Fibroblast of the aortic adventitia (primary cell): ENCODE measurements at regions not wholly inside any gene's neighbourhood (a gene's known extent, or its start where the extent isn't known, plus 50 kb on each side); places are given as distances from the start of the nearest gene placed in this dataset.

ENCODE experiments used
- DNase-seq: peaks from one replicate; pipeline ENCODE4 v3.0.0-alpha.2; 2010; ENCODE audit warnings: low read depth
- H3K4me3 ChIP-seq: 2 replicates; pipeline ENCODE4 v1.5.1; 2011; ENCODE audit warnings: low read depth, mild to moderate bottlenecking, control low read depth, low read length, moderate library complexity
- TF ChIP-seq, protein P1 (sequence below): IDR thresholded peaks from 2 replicates; pipeline ENCODE4 v1.5.1; 2011; ENCODE audit warnings: mild to moderate bottlenecking, low read length, control low read depth, inconsistent platforms; ENCODE audit not compliant: insufficient read depth

DNA sequence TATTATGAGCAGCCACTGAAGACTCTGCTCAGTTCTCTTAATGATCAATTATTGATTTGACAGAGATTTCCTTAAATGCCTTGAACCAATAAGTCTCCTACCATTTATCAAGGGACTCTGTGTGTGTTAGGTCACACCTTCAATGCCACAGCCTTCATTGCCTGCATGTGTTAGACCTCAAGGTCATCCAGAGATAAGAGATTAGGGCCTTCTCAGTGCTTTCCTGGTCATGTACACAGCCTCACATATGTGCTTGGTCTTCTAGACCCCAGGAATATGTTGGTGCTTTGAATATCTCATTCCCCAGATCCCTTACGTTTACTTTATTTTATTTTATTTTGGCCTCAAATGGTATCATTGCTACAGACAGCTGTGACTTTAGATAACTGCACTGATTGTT is 93.0 kb upstream of the CTAGE1 start:
- TF ChIP-seq, protein P1, sequence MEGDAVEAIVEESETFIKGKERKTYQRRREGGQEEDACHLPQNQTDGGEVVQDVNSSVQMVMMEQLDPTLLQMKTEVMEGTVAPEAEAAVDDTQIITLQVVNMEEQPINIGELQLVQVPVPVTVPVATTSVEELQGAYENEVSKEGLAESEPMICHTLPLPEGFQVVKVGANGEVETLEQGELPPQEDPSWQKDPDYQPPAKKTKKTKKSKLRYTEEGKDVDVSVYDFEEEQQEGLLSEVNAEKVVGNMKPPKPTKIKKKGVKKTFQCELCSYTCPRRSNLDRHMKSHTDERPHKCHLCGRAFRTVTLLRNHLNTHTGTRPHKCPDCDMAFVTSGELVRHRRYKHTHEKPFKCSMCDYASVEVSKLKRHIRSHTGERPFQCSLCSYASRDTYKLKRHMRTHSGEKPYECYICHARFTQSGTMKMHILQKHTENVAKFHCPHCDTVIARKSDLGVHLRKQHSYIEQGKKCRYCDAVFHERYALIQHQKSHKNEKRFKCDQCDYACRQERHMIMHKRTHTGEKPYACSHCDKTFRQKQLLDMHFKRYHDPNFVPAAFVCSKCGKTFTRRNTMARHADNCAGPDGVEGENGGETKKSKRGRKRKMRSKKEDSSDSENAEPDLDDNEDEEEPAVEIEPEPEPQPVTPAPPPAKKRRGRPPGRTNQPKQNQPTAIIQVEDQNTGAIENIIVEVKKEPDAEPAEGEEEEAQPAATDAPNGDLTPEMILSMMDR, result no peak
- no peak overlapping the region for H3K4me3 ChIP-seq
- DNase-seq, result no peak

DNA sequence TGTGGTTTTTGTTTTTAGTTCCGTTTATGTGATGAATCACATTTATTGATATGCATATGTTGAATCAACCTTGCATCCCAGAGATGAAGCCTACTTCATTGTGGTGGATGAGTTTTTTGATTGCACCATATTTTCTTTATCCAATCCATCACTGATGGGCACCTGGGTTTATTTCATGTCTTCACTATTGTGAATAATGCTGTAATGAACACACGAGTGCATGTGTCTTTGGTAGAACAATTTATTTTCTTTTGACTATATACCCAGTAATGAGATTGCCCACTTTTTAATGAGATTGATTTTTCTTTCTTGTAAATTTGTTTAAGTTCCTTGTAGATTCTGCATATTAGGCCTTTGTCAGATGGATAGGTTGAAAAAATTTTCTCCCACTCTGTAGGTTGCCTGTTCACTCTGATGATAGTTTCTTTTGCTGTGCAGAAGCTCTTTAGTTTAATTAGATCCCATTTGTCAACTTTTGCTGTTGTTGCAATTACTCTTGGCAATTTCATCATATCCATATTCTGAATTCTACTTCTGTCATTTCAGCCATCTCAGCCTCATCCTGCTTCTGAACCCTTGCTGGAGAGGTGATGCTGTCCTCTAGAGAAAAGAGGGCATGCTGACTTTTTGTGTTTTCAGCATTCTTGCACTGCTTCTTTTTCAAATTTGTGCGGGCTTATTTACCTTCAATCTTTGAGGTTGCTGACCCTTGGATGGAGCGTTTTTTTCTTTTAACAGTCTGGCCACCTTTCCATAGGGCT is 96.2 kb upstream of the CTAGE1 start:
- no peak overlapping the region for H3K4me3 ChIP-seq
- DNase-seq, result no peak
- TF ChIP-seq, protein P1, result no peak

DNA sequence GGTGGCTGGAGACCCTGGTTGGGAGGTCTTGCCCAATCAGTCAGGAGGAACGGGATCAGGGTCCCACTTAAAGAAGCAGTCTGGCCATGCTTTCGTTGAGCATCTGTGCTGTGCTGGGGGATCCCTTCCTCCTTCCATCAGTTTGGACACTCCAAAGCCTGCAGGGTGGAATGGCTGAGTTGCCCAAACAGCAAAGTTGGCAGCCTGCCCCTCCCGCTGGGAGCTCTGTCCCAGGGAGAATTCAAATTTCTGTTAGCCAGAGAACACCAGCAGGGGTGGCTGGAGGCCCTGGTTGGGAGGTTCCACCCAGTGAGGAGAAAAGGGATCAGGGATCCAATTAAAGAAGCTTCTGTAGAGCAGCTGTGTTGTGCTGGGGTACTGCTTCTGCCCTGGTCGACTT is 96.9 kb upstream of the CTAGE1 start:
- TF ChIP-seq, protein P1, result no peak
- DNase-seq, result no peak
- H3K4me3 ChIP-seq, result no peak overlapping the region

DNA sequence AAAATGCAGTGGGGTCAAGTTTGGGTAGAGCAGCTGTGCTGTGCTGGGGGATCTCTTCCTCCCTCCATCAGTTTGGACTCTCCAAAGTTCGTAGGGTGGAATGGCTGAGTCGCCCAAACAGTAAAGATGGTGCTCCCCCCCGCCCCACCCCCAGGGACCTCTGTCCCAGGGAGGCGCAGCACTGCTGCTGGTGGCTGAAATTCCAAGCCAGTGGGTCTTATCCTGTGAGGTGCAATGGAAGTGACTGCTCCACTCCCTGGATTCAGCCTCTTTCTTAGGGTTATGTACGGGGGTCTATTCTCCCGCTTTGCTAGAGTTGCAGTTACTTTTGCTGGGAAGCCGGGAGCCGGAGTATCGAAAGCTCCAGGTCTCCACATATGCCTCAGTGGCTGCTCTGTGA is 97.5 kb upstream of the CTAGE1 start:
- no peak overlapping the region for H3K4me3 ChIP-seq
- TF ChIP-seq, protein P1, result no peak
- DNase-seq, result no peak

DNA sequence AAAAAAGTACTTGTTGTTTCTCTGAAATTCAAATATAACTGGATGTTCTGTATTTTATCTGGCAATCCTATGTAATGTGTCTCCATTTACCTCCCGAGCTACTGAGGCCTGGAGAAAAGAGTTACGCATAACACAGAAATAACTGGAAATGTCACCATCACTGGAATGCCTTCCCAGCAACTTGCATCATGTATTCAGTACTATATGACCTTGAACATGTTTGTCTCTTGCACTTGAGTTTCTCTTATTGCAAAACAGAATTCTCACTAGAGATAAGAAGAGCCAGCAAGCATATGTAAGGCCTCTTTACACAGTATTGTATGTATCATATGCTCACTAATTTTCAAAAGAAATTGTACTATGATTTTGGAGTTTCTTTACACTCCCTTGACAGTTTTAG is 99.6 kb upstream of the CTAGE1 start:
- DNase-seq, result peak; percentile 72
- TF ChIP-seq, protein P1, result no peak
- no peak overlapping the region for H3K4me3 ChIP-seq

DNA sequence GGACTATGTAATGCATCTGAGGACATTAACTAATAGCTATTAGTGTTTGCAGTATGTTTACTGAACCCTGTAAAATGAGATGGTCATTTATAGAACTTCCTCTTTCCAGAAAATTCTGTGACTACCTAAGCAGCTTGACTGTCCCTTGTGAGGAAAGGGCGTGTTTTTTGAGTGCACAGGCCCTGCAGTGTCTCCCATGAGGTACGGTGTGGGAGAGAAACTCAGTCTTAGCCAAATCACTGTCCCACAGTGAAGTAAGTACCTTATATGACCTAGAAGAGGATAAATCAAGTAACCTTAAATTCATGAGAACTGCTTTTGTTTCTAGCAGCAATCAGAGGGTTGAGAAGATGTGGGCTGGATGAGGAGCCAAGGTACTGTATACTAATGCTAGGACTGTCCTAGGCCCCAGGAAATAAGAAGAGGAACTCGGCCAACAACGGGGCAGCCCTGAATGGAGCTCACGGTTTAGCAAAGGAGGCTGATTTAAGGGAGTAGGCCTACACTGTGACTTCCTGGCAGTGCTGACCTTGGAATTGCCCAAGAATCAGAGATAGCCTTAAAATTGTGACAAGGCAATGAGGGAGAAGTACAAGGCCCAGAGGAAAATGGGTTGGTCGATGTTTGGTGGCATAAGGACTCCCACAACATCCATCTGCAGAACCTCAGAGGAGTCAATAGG is 103.5 kb upstream of the CTAGE1 start:
- DNase-seq, result no peak
- no peak overlapping the region for H3K4me3 ChIP-seq
- TF ChIP-seq, protein P1, result no peak
